OCI-LY7 (cell line): ENCODE measurements at regions not wholly inside any gene's neighbourhood (a gene's known extent, or its start where the extent isn't known, plus 50 kb on each side); places are given as distances from the start of the nearest gene placed in this dataset.

Experiments used
- EZH2phosphoT487 ChIP-seq: fragments of 200-600 bp; sonication (generic); IDR thresholded peaks from 2 replicates; pipeline ENCODE4 v1.6.1; 2018; ENCODE audit warnings: low read depth, borderline replicate concordance, mild to moderate bottlenecking, mixed run types, antibody characterized with exemption, low read length, moderate library complexity, mixed read lengths
- TF ChIP-seq, protein P1 (sequence below): fragments of 200-600 bp; sonication (generic); conservative IDR thresholded peaks from 2 replicates; pipeline ENCODE4 v1.5.1; 2014; ENCODE audit warnings: mild to moderate bottlenecking, antibody characterized with exemption, low read length, moderate library complexity, mixed read lengths

DNA sequence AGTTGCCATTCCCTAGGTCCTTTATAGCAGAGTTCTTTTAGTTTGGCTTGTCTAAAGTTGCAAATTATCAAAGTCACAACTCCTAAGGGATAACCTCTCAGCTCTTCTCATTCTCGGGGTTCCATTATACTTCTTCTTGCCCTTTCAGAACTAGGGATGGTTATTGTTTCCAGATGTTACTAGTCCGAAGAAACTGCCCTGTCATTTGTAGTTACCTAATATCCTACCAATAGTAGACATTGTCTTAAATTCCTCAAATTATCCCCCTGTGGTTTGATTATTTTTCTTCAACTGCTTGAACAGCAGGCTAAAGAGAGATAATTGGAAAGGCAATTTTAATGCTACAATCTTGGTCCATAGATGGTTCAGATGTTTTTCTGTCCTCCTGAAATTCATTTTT, 709.8 kb downstream of the KCTD16 start:
- TF ChIP-seq, protein P1, sequence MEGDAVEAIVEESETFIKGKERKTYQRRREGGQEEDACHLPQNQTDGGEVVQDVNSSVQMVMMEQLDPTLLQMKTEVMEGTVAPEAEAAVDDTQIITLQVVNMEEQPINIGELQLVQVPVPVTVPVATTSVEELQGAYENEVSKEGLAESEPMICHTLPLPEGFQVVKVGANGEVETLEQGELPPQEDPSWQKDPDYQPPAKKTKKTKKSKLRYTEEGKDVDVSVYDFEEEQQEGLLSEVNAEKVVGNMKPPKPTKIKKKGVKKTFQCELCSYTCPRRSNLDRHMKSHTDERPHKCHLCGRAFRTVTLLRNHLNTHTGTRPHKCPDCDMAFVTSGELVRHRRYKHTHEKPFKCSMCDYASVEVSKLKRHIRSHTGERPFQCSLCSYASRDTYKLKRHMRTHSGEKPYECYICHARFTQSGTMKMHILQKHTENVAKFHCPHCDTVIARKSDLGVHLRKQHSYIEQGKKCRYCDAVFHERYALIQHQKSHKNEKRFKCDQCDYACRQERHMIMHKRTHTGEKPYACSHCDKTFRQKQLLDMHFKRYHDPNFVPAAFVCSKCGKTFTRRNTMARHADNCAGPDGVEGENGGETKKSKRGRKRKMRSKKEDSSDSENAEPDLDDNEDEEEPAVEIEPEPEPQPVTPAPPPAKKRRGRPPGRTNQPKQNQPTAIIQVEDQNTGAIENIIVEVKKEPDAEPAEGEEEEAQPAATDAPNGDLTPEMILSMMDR = no peak
- no peak for TF ChIP-seq EZH2phosphoT487
